ENCODE measurements at regions not wholly inside any gene's neighbourhood (a gene's known extent, or its start where the extent isn't known, plus 50 kb on each side); places are given as distances from the start of the nearest gene placed in this dataset.
"Not testable (repeated sequence)": the region's sequence is repeated elsewhere in the genome, so short reads cannot be mapped to it uniquely, and the experiment has no call there.

DNA sequence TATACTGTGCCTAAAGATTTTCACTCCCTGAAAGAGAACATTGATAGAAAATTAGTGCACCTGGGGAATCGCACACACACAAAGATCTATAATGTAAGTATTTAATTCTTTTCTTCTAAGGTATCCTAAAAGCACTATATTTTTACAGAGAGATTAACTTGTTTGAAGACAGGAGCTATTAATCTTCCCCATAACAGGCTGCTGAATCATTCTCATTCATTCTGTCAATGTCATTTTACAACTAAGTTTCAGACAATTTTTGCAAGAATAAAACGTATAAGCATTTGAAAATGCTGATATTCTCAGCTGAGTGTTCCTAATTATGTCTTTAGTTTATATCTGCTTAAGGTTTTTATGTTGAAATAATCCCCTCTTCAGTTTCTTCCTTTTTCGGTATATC lies 776.7 kb downstream of the NXPH1 start:
- no peak for DNase-seq (ENCODE audit: low read depth in 2 of 2)

DNA sequence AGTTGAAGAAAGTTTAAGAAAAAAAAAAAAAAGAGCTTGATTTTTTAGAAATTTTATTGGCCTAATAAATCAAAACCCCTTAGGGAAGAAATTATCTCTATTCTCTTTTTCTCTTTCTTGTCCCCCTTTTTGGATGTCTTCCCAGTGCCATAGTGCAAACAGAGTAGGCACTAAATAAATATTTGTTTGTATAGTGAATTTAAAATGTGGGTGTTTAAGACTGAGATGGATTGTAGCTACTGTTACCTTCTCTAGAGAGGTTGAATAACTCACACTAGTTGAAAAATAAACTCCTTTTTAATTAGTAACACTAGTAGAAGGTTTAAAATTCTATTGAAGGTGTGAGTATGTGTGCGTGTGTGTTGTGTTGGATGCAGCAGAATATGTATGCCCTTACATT lies 783.8 kb downstream of the NXPH1 start:
- no peak for DNase-seq (ENCODE audit: low read depth in 2 of 2)

DNA sequence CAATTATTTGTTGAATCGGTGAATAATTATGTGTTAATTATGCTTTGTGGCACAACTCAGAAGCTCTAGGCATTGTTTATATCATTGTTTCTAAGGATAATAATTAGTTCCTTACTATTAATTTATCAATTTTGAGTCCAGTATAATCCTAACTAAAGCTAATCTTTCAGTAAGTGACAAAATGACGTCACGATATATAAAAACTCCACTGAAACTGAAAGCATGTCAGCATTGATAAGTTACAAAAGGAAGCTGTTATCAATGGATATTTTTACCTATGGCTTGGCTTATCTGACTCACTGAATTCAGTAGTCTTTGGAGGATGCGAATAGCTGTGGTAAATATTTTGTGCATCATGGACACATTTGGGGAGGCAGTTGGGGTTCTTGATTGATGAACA lies 793.1 kb downstream of the NXPH1 start:
- no peak for DNase-seq (ENCODE audit: low read depth in 2 of 2)

DNA sequence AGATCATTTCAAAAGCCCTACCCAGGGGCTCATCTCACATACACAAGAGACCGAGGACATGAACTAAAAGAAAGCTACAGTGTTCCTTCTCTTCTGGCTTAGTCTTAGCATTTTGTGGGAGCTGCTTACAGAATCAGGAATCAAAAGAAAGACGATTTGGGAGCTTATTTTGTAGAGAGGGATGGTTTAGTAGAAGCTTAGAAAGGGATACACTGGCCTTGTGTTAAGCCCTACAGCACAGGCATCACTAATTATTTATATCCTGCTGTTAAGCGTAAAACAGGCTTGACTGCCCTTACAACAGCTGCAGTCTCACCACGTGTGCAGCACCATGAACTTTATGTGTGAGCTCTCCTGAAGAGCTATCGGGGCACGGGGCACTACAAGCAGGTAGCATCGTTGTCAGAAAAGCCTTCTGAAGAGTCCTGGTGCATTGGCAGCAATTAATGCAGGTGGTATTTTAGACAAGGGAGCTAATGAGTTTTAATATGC lies 798.3 kb downstream of the NXPH1 start:
- no peak for DNase-seq (ENCODE audit: low read depth in 2 of 2)

DNA sequence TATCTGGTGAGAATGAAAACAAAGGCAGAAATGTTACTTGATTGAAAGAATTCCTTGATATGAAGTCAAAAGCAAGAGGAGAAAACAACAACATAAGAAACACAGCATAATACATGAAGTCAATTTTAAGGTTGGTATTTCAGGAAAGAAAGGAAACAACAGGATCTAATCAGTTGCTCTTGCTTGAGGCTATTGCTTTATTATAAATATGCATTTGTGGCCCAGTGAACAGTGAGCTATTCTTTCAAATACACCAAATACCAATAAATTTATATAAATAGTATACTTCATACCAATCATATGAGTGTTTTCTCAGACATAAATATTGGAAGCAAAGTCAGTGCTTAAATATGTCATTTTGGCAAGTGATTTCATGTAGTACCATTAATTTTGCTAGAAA lies 806.6 kb downstream of the NXPH1 start:
- DNase-seq (ENCODE audit: low read depth in 2 of 2) = no peak

DNA sequence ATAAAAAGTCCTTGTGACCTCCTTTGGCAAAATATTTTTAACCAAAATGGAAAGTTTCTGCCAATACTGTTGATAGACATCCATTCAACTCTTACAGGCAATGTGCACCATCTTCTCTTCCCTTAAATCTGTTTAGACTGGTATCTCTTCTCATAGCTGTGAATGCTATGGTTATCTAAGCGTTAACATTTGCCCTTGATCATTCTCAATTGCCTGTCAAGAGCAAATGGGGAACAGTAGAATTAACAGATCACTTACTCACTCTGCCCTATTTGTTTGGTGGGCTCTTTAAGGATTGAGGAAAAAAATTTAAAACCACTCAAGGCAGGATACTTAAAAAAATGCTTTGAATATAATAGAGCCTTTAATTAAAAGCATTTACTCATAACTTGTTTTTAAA lies 808.4 kb downstream of the NXPH1 start:
- DNase-seq (ENCODE audit: low read depth in 2 of 2) = no peak

DNA sequence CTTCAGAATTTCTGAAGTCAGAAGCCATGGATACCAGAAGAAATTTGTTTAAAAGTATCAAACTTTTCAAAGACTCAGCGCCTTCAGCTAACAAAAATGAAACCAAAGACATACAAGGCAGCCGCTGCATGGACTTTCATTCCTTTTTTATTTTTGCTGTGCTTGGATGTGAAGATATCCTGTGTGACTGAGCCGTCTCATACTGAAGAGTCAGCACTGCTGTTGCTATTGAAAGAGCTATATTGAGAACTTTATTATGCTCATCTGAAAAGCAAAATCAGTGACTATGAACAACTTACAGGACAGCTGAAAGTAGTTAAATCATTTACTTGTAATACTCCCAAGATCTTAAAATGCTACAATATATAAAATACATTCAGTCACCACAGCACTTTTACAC lies 809.2 kb downstream of the NXPH1 start:
- DNase-seq (ENCODE audit: low read depth in 2 of 2) = no peak

DNA sequence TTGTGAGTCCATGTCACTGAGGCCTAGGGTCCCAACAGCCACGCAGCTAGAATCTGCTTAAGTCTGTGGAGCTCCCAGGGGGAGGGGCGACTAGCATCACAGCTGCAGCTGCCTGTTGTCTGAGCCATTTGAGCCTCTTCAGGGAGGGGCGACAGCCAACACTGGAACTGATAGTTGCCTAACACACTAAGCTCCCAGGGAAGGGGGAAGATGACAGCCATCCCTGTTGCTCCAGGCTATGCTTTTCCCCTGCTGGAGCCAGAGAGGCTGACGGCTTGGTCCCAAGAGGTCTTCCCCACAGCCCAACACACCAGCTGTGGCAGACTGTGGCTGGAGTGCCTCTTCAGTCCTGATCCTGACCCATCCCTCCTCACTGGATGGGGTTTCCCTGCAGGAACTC lies 817.5 kb downstream of the NXPH1 start:
- no peak for DNase-seq (ENCODE audit: low read depth in 2 of 2)

DNA sequence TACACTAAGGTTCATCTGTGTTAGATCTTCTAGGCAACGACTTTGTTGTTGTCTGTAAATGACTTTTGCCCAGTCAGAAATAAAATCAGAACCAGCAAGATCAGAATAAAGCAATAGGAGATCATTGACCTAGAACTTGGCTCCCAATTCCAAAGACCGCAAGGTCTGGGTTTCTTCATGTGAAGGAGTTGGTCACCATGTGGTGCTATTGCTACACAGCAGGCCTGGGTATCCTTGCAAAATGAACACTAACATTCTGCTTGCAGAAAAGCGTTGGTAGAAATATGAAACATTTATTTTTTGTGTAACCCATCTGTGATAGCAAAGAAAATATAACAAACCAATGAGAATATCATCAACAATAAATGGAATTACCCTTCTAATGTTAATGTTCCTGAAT lies 831.0 kb downstream of the NXPH1 start:
- DNase-seq (ENCODE audit: low read depth in 2 of 2) = no peak

DNA sequence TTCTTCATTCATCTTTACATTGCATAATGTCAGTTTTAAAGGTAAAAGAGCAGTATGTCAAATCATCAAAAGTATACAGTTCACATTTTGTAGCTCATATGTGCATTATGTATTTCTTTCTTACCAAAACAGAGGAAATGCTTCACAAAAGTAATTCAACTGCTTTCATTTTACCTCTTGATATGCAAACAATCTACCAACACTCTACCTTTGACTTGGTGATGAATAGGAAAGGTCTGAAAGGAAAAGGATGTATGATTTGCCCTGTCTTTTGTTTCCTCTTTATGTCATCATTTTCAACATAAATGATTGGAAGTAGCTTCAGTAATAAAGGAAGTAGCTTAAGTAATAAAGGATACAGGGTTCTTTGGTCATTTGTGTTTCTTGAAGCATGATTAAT lies 846.7 kb downstream of the NXPH1 start:
- DNase-seq (ENCODE audit: low read depth in 2 of 2) = no peak

DNA sequence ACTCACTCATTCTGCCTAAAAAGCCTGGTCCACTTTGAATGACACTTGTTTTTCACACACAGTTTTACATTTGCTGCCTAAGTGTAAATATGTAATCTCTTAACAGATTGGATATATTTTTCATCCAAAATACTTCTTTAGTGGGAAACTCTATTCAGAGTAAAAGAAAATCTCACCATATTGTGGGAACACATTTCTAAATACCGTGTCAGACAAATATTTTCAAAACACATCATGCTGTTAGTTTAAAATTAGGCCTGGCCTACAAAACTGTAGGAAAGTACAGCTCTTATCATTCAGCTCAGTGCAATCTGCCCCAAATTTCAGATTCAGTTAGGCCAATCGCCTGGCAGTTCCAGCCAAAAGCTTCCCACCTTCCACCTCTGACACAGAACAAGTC lies 849.8 kb downstream of the NXPH1 start:
- DNase-seq (ENCODE audit: low read depth in 2 of 2) = no peak

DNA sequence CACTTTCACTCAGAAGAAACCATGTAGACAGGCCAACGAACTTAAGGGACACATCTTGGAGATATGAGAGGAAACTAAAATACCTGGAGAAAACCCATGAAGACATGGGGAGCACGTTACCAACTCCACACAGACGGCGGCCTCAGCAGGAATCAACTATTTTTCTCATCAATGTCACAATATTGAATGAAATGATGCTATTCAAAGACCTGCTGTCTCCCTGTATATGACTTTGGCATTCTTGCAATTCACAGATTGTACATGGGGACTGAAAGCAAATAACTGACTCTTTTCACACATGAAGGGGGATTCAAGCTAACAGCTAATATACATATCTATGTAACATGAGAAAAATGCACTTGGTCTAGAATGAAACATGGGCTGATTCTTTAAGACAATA lies 869.0 kb downstream of the NXPH1 start:
- DNase-seq (ENCODE audit: low read depth in 2 of 2) = no peak

DNA sequence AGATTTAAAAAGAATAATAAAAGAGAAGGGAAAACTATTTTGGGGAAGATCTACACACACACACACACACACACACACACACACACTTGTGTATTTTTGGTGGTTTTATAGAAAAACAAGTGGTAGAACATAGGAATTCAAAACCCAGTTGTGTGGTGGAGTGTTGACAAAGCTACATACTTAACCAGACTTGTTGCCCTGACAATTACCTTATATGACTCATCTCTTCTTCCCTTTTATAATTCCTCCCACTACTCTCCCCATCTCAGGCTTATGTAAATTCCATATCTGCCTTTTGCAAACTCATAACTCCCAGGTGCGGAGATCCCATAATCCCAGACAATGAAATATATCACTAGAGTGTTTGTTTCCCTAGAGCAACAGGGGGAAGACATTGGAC lies 873.7 kb downstream of the NXPH1 start:
- no peak for DNase-seq (ENCODE audit: low read depth in 2 of 2)

DNA sequence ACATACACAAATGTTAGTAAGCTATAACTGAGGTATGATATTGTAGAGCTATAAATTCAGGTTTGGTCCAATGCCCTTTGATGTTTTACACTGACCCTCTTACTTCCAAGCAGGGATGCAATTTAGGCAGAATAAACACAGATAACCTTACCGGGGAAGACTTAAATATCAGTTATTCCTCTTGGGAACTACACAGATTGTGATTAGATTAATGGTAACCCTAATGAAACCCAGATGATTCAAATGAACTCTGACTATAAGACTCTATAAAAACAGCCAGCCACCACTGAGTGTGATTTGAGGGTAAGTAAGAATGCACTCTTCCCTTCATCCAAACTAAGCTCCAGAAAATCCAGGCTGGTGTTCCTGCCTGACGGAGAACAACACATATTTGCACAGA lies 891.1 kb downstream of the NXPH1 start:
- no peak for DNase-seq (ENCODE audit: low read depth in 2 of 2)

DNA sequence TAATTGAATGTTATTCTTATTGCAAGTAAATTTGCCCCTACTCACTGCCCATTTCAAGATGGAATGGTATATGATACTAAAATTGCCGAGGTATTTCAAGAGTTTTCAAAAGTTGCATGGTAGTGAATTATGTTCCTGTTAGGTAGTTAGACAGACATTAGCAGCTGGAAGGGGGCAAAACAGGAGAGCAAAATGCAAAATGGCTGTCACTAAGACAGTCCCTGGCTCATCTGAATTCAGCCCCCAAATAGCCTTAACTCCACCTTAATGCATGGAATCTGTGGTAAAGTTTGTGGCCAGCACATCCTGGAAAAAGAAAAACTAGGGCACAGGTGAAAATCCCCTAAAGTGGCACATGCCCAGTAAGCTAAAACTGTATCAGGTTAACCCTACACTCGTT lies 894.9 kb downstream of the NXPH1 start:
- no peak for DNase-seq (ENCODE audit: low read depth in 2 of 2)

DNA sequence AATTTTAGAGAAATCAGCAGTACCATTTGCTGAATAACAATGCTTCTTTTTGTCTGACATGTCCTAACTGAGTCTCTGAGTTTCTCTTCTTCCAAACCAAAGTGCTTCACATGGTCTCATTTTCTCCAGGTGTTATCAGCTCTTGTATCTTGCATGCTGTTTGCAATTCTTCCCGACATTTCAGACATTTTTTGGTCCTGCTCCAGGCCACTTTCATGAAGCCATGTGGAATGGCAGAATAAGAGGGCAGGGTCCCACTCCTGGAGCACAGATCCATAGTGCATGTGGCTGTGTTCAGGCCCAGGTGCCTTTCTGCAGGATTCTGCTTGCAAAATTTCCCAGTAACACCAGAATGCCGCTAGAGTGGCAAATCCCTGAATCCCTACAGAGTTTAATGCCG lies 916.2 kb downstream of the NXPH1 start:
- no peak for DNase-seq (ENCODE audit: low read depth in 2 of 2)

DNA sequence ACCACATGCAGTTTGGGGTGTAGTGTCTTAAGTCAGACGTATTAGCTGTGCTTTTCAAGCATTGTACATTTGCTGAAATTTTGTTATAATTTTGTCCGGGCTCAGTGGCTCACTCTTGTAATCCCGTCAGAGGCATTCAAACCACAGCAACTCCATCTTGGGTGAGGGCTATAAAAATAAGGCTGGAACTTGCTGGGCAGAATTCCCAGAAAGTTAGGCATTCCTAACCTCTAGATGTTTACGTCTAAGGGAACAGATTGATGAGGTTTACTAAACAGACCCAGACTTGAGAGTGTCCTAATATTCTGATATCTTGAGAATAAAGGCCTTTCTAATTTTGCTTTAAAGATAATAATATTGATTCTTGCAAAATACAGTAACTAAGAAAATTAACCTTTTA lies 957.8 kb downstream of the NXPH1 start:
- DNase-seq (ENCODE audit: low read depth in 2 of 2) = no peak

DNA sequence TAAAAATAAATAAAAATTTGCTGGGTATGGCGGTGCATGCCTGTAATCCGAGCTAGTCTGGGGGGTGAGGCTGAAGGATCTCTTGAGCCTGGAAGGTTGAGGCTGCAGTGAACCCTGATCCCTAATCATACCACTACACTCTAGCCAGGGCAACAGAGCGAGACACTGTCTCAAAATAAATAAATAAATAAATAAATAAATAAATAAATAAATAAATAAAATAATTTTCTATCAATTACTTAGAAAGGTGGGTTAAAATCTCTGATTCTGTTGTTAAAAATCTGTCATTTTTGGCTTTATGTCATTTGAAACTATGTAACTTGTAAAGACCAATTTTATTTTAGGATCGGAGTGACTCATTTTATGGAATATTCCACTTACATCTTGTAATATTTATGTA lies 958.6 kb downstream of the NXPH1 start:
- DNase-seq (ENCODE audit: low read depth in 2 of 2) = no peak

DNA sequence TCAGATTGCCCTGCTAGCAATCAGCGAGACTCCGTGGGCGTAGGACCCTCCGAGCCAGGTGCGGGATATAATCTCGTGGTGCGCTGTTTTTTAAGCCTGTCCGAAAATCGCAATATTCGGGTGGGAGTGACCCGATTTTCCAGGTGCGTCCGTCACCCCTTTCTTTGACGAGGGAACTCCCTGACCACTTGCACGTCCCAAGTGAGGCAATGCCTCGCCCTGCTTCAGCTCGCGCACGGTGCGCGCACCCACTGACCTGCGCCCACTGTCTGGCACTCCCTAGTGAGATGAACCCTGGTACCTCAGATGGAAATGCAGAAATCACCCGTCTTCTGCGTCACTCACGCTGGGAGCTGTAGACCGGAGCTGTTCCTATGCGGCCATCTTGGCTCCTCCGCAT lies 971.0 kb downstream of the NXPH1 start:
- not testable (repeated sequence) for DNase-seq (ENCODE audit: low read depth in 2 of 2)

DNA sequence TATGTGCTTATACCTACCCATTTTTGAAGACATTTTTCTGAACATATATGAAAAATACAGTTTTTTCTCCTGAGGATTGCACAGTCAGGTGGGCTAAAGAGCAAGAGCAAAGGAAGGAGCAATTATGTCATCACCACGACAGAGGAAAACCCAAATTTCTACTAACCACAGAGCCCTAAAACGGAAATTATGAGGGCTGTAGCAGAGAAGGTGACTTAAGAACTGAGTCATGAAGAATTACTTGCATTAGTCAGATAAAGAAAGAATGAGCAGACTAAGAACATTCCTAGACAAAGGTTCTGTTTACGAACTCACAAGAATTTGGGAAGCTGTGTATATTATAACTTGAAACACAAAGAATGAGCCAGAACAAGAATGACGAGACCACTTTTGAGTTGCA lies 974.4 kb downstream of the NXPH1 start:
- no peak for DNase-seq (ENCODE audit: low read depth in 2 of 2)

DNA sequence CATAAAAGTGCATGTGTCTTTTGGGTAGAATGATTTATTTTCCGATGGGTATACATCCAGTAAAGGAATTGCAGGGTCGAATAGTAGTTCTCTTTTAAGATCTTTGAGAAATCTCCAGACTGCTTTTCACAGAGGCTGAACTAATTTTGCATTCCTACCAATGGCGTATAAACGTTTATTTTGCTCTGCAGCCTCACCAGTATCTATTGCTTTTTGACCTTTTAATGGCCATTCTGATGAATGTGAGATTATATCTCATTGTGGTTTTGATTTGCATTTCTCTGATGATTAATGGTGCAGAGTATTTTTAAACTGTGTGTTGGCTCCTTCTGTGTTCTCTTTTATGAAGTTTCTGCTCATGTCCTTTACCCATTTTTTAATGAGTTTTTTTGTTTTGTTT lies 1020.1 kb downstream of the NXPH1 start:
- DNase-seq (ENCODE audit: low read depth in 2 of 2) = no peak

DNA sequence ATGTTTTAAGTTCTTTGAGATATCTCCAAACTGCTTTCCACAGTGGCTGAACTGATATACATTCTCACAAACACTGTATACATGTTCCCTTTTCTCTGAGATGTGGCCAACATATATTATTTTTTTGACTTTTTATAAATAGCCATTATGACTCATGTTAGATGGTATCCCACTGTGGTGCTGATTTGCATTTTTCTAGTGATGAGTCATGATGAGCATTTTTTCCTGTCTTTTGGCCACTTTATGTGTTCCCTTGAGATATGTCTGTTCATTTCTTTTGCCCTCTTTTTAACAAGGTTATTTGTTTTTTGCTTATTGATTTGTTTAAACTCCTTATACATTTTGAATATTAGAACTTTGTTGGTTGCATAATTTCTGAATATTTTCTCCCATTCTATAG lies 1055.1 kb downstream of the NXPH1 start:
- no peak for DNase-seq (ENCODE audit: low read depth in 2 of 2)

DNA sequence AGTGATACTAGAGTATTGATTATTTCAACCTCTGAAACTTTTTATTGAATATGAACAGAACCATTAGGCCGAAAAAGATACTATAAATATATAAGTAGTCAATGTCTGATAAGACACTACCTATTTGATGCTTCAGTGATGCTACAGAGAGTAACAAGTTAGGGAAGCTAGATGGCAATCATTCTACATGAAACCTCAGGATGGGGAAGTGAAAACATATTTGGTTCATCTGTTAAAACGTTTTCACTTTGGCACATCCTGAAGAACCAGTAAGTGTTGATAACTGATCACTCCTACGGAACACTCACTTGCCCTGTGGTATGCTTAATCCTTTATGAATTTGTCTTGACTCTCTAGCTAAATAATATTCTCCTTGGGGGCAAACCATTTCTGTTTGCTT lies 1064.9 kb downstream of the NXPH1 start:
- DNase-seq (ENCODE audit: low read depth in 2 of 2) = no peak

DNA sequence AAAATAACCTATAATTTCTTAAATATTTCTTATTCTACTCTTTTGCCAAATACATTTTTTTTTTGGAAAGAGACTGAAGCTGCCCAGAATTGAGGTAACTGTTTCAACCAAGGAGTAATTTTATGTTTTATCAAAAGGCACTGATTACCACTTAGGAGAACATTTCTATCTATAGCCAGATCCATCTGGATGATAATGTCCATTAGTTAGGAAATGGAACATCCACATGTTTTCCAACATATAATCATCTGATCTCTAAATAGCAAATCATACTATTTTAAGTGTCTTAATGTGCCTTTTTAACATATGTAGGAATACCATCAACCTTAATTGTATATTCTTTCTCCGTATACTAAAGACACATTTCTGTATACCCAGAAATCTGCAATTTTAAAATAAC lies 1068.9 kb downstream of the NXPH1 start:
- DNase-seq (ENCODE audit: low read depth in 2 of 2) = no peak

DNA sequence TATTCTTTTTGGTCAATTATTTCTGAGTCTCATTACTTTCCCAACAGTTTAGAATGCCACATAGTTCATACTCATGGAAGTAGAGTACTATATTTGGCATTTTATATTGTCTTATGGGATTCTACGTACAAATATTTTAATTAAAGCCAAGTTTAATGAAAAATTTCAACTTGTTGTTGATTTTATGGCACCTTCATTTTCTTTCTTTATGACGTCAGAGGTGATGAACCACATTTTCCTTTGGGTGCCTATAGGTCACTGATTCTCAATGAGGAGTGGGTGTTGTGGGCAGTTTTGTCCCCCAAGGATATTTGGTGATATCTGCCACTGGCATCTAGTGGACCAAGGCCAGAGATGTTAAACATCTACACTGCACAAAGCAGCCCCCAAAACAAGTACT lies 1071.3 kb downstream of the NXPH1 start:
- no peak for DNase-seq (ENCODE audit: low read depth in 2 of 2)
